ENCODE measurements at regions not wholly inside any gene's neighbourhood (a gene's known extent, or its start where the extent isn't known, plus 50 kb on each side); places are given as distances from the start of the nearest gene placed in this dataset.

GRCh38 chr1:57798543-57798942 lies 374.7 kb upstream of the DAB1 start:
- H3K4me2 ChIP-seq (replicated peaks; ENCODE audit: low read depth, low read length, poor library complexity, severe bottlenecking) = no peak overlapping the region
- Mint-ChIP-seq H3K27ac (no peak overlapping the region), H3K27me3 (peaks cover 5% of the 10 kb centered on the region), H3K4me3 (no peak overlapping the region), H3K4me1 (no peaks in the 10 kb centered on the region), H3K9me3 (ENCODE audit: insufficient read depth) (no peaks in the 10 kb centered on the region)
- no peaks in the 10 kb centered on the region for H3K4me1 ChIP-seq (ENCODE audit: control insufficient read depth in 2 of 2, insufficient read depth in 2 of 2, low read length in 2 of 2)
- H3K9ac ChIP-seq (ENCODE audit: low read length) = no peak overlapping the region
- ChIA-PET CTCF (no interaction called here), POLR2A (no interaction called here)
- DNase-seq (no peak), ATAC-seq (ENCODE audit: low read depth) (no peak)
- H3K27me3 ChIP-seq (replicated peaks in 1 of 4; ENCODE audit: control extremely low read depth in 1 of 4, control insufficient read depth in 3 of 4, insufficient read depth in 4 of 4, low read length in 3 of 4) = no peaks in the 10 kb centered on the region
- H2AFZ ChIP-seq (ENCODE audit: insufficient read depth, low read depth, low read length, poor library complexity, severe bottlenecking) = no peak overlapping the region
- no peak overlapping the region for H3K4me3 ChIP-seq (ENCODE audit: control extremely low read depth in 1 of 5, extremely low read depth in 1 of 5, insufficient read depth in 1 of 5, low read depth in 2 of 5, low read length in 4 of 5)
- no peaks in the 10 kb centered on the region for H3K36me3 ChIP-seq (replicated peaks in 1 of 2; ENCODE audit: control extremely low read depth in 1 of 2, control insufficient read depth in 1 of 2, extremely low read depth in 1 of 2, insufficient read depth in 2 of 2, low read length in 1 of 2)
- WGBS (ENCODE audit: insufficient coverage) = no CpG with 5 or more reads among the region's 1 CpG
- no peaks in the 10 kb centered on the region for H3K79me2 ChIP-seq (ENCODE audit: control insufficient read depth, insufficient read depth, low read length)
- intact Hi-C loops (cut with micrococcal nuclease) = no loop called here
- H3K9me3 ChIP-seq (ENCODE audit: control extremely low read depth in 1 of 3, control insufficient read depth in 2 of 3, insufficient read depth in 1 of 3, low read length in 2 of 3) = peaks cover 0 to 6% (median 0%) of the 10 kb centered on the region in 3 donors
- no peak for TF ChIP-seq EZH2 (IDR thresholded peaks at IDR 0.05; ENCODE audit: borderline replicate concordance, insufficient read depth, low read depth, low read length, poor library complexity, severe bottlenecking)
- no peak for TF ChIP-seq CTCF (IDR thresholded peaks at IDR 0.05)
- H3K27ac ChIP-seq (ENCODE audit: low read length in 2 of 2) = no peak overlapping the region
- H4K20me1 ChIP-seq (ENCODE audit: control insufficient read depth, insufficient read depth, low read length, poor library complexity, severe bottlenecking) = no peaks in the 10 kb centered on the region

- Mint-ChIP-seq H3K9me3 (ENCODE audit: insufficient read depth) (no peaks in the 10 kb centered on the region), H3K27me3 (peaks cover 5% of the 10 kb centered on the region), H3K4me1 (no peaks in the 10 kb centered on the region), H3K4me3 (no peak overlapping the region), H3K27ac (no peak overlapping the region)
- no CpG with 5 or more reads among the region's 3 CpGs for WGBS (ENCODE audit: insufficient coverage)
- H3K9me3 ChIP-seq (ENCODE audit: control extremely low read depth in 1 of 3, control insufficient read depth in 2 of 3, insufficient read depth in 1 of 3, low read length in 2 of 3) = no peaks in the 10 kb centered on the region
- DNase-seq (no peak), ATAC-seq (ENCODE audit: low read depth) (no peak)
- intact Hi-C loops (cut with micrococcal nuclease) = no loop called here
- H2AFZ ChIP-seq (ENCODE audit: insufficient read depth, low read depth, low read length, poor library complexity, severe bottlenecking) = no peak overlapping the region
- H3K9ac ChIP-seq (ENCODE audit: low read length) = no peak overlapping the region
- no peaks in the 10 kb centered on the region for H3K79me2 ChIP-seq (ENCODE audit: control insufficient read depth, insufficient read depth, low read length)
- TF ChIP-seq EZH2 (IDR thresholded peaks at IDR 0.05; ENCODE audit: borderline replicate concordance, insufficient read depth, low read depth, low read length, poor library complexity, severe bottlenecking) = no peak
- TF ChIP-seq CTCF (IDR thresholded peaks at IDR 0.05) = no peak
- no peaks in the 10 kb centered on the region for H3K4me1 ChIP-seq (ENCODE audit: control insufficient read depth in 2 of 2, insufficient read depth in 2 of 2, low read length in 2 of 2)
- H3K4me3 ChIP-seq (ENCODE audit: control extremely low read depth in 1 of 5, extremely low read depth in 1 of 5, insufficient read depth in 1 of 5, low read depth in 2 of 5, low read length in 4 of 5) = no peak overlapping the region
- no peak overlapping the region for H3K27ac ChIP-seq (ENCODE audit: low read length in 2 of 2)
- CTCF ChIA-PET = no interaction called here
- H4K20me1 ChIP-seq (ENCODE audit: control insufficient read depth, insufficient read depth, low read length, poor library complexity, severe bottlenecking) = no peaks in the 10 kb centered on the region
- H3K27me3 ChIP-seq (replicated peaks in 1 of 4; ENCODE audit: control extremely low read depth in 1 of 4, control insufficient read depth in 3 of 4, insufficient read depth in 4 of 4, low read length in 3 of 4) = no peaks in the 10 kb centered on the region
- H3K36me3 ChIP-seq (replicated peaks in 1 of 2; ENCODE audit: control extremely low read depth in 1 of 2, control insufficient read depth in 1 of 2, extremely low read depth in 1 of 2, insufficient read depth in 2 of 2, low read length in 1 of 2) = no peaks in the 10 kb centered on the region
- no peak overlapping the region for H3K4me2 ChIP-seq (replicated peaks; ENCODE audit: low read depth, low read length, poor library complexity, severe bottlenecking)
- POLR2A ChIA-PET = no interaction called here
Observed at GRCh38 chr1:57797084-57797483, 373.2 kb upstream of the DAB1 start.
